MCF 10A (cell line): ENCODE measurements at regions not wholly inside any gene's neighbourhood (a gene's known extent, or its start where the extent isn't known, plus 50 kb on each side); places are given as distances from the start of the nearest gene placed in this dataset.

Source experiments
- BruUV-seq: library from RNA; stranded (reverse); fragments of 400-500 nt; replicated peaks from 2 replicates; lab custom pipeline; 2021; lab: Mats Ljungman, UMichigan
- CTCF ChIA-PET: fragments of 300-600 bp; sonication (Branson Sonifier 250); formaldehyde crosslinking; extraction: SDS; loops from one replicate; lab custom pipeline; 2021; ENCODE audit warnings: antibody characterized with exemption, inconsistent platforms; lab: Yijun Ruan, JAX
- POLR2A ChIA-PET: fragments of 300-600, 350-650 bp; sonication (Branson Sonifier 250); formaldehyde crosslinking; extraction: SDS; loops from one replicate; lab custom pipeline; 2020; ENCODE audit warnings: antibody characterized with exemption, inconsistent platforms; lab: Yijun Ruan, JAX
- DNase-seq: peaks from one replicate; pipeline ENCODE4 v3.0.0-alpha.2; 2018; ENCODE audit not compliant: unreplicated experiment
- H3K27ac Mint-ChIP-seq: one replicate; pipeline ENCODE4 v1.8.0; 2022; ENCODE audit warnings: mild to moderate bottlenecking, low read depth, mixed read lengths; ENCODE audit not compliant: unreplicated experiment
- H3K27me3 Mint-ChIP-seq: one replicate; pipeline ENCODE4 v1.8.0; 2022; ENCODE audit warnings: mixed read lengths; ENCODE audit not compliant: insufficient read depth, unreplicated experiment
- H3K36me3 Mint-ChIP-seq: one replicate; pipeline ENCODE4 v1.8.0; 2022; ENCODE audit warnings: mild to moderate bottlenecking, moderate library complexity, mixed read lengths; ENCODE audit not compliant: insufficient read depth, unreplicated experiment
- H3K4me1 Mint-ChIP-seq: one replicate; pipeline ENCODE4 v1.8.0; 2022; ENCODE audit warnings: mixed read lengths; ENCODE audit not compliant: insufficient read depth, unreplicated experiment
- H3K4me3 Mint-ChIP-seq: one replicate; pipeline ENCODE4 v1.8.0; 2022; ENCODE audit warnings: mild to moderate bottlenecking, moderate library complexity, mixed read lengths; ENCODE audit not compliant: unreplicated experiment
- H3K9me3 Mint-ChIP-seq: one replicate; pipeline ENCODE4 v1.8.0; 2022; ENCODE audit warnings: mixed read lengths; ENCODE audit not compliant: unreplicated experiment
- intact Hi-C: fragments of 100-400 bp; cut with micrococcal nuclease; formaldehyde crosslinking; loops from 2 replicates; pipeline ENCODE4 v1.14.1; 2022
- TF ChIP-seq, protein P1 (sequence below): fragments of 200-600 bp; IDR thresholded peaks from one replicate; pipeline ENCODE4 v1.8.0; 2022; ENCODE audit warnings: antibody characterized with exemption, mild to moderate bottlenecking; ENCODE audit not compliant: unreplicated experiment

GRCh38 chr9:86795047-86795442 lies 152.3 kb downstream of the GAS1 start:
- H3K27ac Mint-ChIP-seq, result no peak overlapping the region
- no peaks in the 10 kb centered on the region for H3K9me3 Mint-ChIP-seq
- DNase-seq, result no peak
- intact Hi-C loops, result no loop called here
- H3K4me3 Mint-ChIP-seq, result no peak overlapping the region
- no TSS peak for BruUV-seq
- no peaks in the 10 kb centered on the region for H3K36me3 Mint-ChIP-seq
- no peaks in the 10 kb centered on the region for H3K27me3 Mint-ChIP-seq
- TF ChIP-seq, protein P1, sequence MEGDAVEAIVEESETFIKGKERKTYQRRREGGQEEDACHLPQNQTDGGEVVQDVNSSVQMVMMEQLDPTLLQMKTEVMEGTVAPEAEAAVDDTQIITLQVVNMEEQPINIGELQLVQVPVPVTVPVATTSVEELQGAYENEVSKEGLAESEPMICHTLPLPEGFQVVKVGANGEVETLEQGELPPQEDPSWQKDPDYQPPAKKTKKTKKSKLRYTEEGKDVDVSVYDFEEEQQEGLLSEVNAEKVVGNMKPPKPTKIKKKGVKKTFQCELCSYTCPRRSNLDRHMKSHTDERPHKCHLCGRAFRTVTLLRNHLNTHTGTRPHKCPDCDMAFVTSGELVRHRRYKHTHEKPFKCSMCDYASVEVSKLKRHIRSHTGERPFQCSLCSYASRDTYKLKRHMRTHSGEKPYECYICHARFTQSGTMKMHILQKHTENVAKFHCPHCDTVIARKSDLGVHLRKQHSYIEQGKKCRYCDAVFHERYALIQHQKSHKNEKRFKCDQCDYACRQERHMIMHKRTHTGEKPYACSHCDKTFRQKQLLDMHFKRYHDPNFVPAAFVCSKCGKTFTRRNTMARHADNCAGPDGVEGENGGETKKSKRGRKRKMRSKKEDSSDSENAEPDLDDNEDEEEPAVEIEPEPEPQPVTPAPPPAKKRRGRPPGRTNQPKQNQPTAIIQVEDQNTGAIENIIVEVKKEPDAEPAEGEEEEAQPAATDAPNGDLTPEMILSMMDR, result no peak
- H3K4me1 Mint-ChIP-seq, result no peaks in the 10 kb centered on the region
- POLR2A ChIA-PET, result no interaction called here
- CTCF ChIA-PET, result no interaction called here

DNA sequence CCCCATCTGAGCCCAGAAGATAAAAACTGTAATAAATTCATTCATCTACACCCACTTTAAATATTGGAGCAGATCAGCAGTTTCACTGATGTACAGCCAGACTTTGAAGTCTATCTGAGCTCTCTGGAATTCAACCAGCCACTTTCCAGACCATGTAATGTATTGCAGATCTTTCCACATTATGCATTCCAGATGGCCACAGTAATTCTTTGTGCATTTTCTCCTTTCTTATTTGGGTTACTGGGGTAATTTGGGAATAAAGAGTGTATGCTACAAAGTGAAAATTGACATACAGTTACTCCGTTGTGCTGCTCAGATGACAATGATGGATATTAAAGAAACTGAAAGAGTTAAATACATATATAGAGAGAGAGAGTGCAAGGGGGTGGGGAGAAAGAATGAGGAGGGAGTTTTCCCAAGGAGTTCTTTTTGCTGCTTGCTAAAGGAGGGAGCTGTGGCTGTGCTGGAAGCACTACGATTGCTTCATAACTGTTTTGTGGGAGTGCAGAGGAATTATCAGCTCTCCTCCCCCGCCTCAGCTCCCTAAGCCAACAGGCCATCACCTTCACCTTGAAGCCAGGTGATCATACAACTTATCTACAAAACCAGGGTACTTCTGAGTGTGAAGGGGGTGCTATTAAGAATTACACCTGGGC lies 152.8 kb downstream of the GAS1 start:
- no peaks in the 10 kb centered on the region for H3K36me3 Mint-ChIP-seq
- H3K4me3 Mint-ChIP-seq, result no peak overlapping the region
- BruUV-seq, result no TSS peak
- TF ChIP-seq, protein P1, result no peak
- no peaks in the 10 kb centered on the region for H3K4me1 Mint-ChIP-seq
- ChIA-PET POLR2A (no interaction called here), CTCF (no interaction called here)
- H3K27me3 Mint-ChIP-seq, result no peaks in the 10 kb centered on the region
- no peak for DNase-seq
- no peak overlapping the region for H3K27ac Mint-ChIP-seq
- intact Hi-C loops, result no loop called here
- no peaks in the 10 kb centered on the region for H3K9me3 Mint-ChIP-seq

DNA sequence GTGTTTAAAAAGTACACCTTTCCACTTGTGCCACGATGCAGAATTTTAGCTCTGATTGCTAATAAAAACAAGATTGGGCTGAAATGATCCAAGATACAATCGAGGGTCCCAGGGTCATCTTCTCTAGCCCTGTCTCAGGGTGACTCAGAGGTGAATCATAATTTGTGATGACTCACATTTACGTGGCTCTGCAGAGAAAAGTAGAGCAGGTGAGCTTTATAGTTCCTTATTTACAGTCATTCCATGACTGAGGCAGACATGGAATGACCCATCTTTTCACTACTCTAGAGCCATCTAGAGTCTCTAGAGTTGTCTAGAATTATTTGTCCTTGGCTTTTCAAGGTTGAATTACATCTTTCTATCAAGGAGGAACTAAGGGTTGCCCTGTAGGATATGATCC lies 155.2 kb downstream of the GAS1 start:
- H3K4me1 Mint-ChIP-seq, result no peaks in the 10 kb centered on the region
- CTCF ChIA-PET, result interaction anchor here (0.6 to 2.6 kb wide), 2 partner anchors 305 to 473 kb away, joined by 3 to 8 read pairs; no protein-coding TSS in a partner anchor

GRCh38 chr9:86790805-86791204 lies 156.5 kb downstream of the GAS1 start:
- intact Hi-C loops, result no loop called here
- Mint-ChIP-seq H3K9me3 (no peaks in the 10 kb centered on the region), H3K4me3 (no peak overlapping the region), H3K27me3 (no peaks in the 10 kb centered on the region), H3K4me1 (no peaks in the 10 kb centered on the region), H3K27ac (no peak overlapping the region), H3K36me3 (no peaks in the 10 kb centered on the region)
- TF ChIP-seq, protein P1, result no peak
- ChIA-PET CTCF (interaction anchor here (1.0 to 2.6 kb wide), 2 partner anchors 8 to 303 kb away, joined by 3 to 8 read pairs; no protein-coding TSS in a partner anchor), POLR2A (interaction anchor here (0.7 kb wide), 1 partner anchor 356 kb away, joined by 3 read pairs; no protein-coding TSS in a partner anchor)
- BruUV-seq, result no TSS peak
- DNase-seq, result no peak

More for the DNA sequence above, 155.2 kb downstream of the GAS1 start:
- no peaks in the 10 kb centered on the region for H3K36me3 Mint-ChIP-seq
- no peaks in the 10 kb centered on the region for H3K27me3 Mint-ChIP-seq
- BruUV-seq, result no TSS peak
- H3K4me3 Mint-ChIP-seq, result no peak overlapping the region
- POLR2A ChIA-PET, result interaction anchor here (0.8 kb wide), 1 partner anchor 73 kb away, joined by 3 read pairs; no protein-coding TSS in a partner anchor
- no peak overlapping the region for H3K27ac Mint-ChIP-seq
- no peaks in the 10 kb centered on the region for H3K9me3 Mint-ChIP-seq
- peak; percentile 75 for DNase-seq
- intact Hi-C loops, result no loop called here
- TF ChIP-seq, protein P1, result no peak
